A549 (cell line): ENCODE measurements at regions not wholly inside any gene's neighbourhood (a gene's known extent, or its start where the extent isn't known, plus 50 kb on each side); places are given as distances from the start of the nearest gene placed in this dataset.

Source experiments
- ATAC-seq, 2 experiments: fragments of 200-7000 bp in 1 of 2; fragments of >200 bp in 1 of 2; cut with Nextera tagmentation in 1 of 2; cut with Tn5 transposase in 1 of 2; 3 replicates each; pipeline versions ENCODE4 v1.8.0 to v1.9.1; 2018 to 2020; ENCODE audit warnings: mild to moderate bottlenecking in 1 of 2, moderate library complexity in 1 of 2
- CTCF ChIA-PET: fragments of 300-600 bp; sonication (Branson Sonifier 250); formaldehyde crosslinking; extraction: SDS; loops from one replicate; lab custom pipeline; 2021; ENCODE audit warnings: antibody characterized with exemption, inconsistent platforms; lab: Yijun Ruan, JAX
- POLR2A ChIA-PET: fragments of 350-600 bp; formaldehyde crosslinking; extraction: SDS; loops from one replicate; lab custom pipeline; 2021; ENCODE audit warnings: antibody characterized with exemption, inconsistent platforms; lab: Yijun Ruan, JAX
- DNase-seq, 2 experiments: peaks; one replicate each; pipeline versions ENCODE4 v3.0.0 to v3.0.0-alpha.2; 2011 to 2016; ENCODE audit warnings: low read depth in 1 of 2, low spot score in 1 of 2
- FAIRE-seq: peaks from 2 replicates; lab custom pipeline; 2011; peaks lifted over from hg19 to GRCh38; lab: Jason Lieb, UNC
- H3K27ac ChIP-seq, 2 experiments: fragments of >200 bp; sonication (Bioruptor Twin); formaldehyde crosslinking; 3 replicates each; pipeline ENCODE4 v1.5.1; 2016 to 2017
- H3K4me1 ChIP-seq: fragments of >200 bp; sonication (Bioruptor Twin); formaldehyde crosslinking; 3 replicates; pipeline ENCODE4 v1.6.1; 2016
- H3K4me2 ChIP-seq: fragments of >200 bp; sonication (Bioruptor Twin); formaldehyde crosslinking; 3 replicates; pipeline ENCODE4 v1.6.1; 2016
- H3K4me3 ChIP-seq: fragments of >200 bp; sonication (Bioruptor Twin); formaldehyde crosslinking; 3 replicates; pipeline ENCODE4 v1.5.1; 2016
- H3K9me3 ChIP-seq: fragments of >200 bp; sonication (Bioruptor Twin); formaldehyde crosslinking; 3 replicates; pipeline ENCODE4 v1.6.1; 2016
- CBX2 ChIP-seq: fragments of 200-600 bp; sonication (generic); IDR thresholded peaks from 2 replicates; pipeline ENCODE4 v1.6.1; 2016; ENCODE audit warnings: low read depth, mild to moderate bottlenecking, borderline replicate concordance
- CBX8 ChIP-seq: fragments of 200-600 bp; sonication (generic); IDR thresholded peaks from 2 replicates; pipeline ENCODE4 v1.6.1; 2016
- EHMT2 ChIP-seq: fragments of 200-600 bp; sonication (generic); IDR thresholded peaks from 2 replicates; pipeline ENCODE4 v1.6.1; 2016; ENCODE audit warnings: antibody characterized with exemption, low read depth, mild to moderate bottlenecking, moderate library complexity
- ESRRA ChIP-seq: fragments of 150-350 bp; IDR thresholded peaks from 2 replicates; pipeline ENCODE4 v1.6.1; 2014; ENCODE audit warnings: mild to moderate bottlenecking, low read length, borderline replicate concordance
- FOSL2 ChIP-seq, 2 experiments: fragments of 450-650 bp in 1 of 2; fragments of >200 bp in 1 of 2; sonication (Bioruptor Twin) in 1 of 2; formaldehyde crosslinking; IDR thresholded peaks; 2 replicates each; pipeline versions ENCODE4 v1.5.0 to v1.6.1; 2016 to 2020; ENCODE audit warnings: mild to moderate bottlenecking in 1 of 2, moderate library complexity in 1 of 2
- FOXS1 ChIP-seq: fragments of 250-450 bp; sonication (Bioruptor Pico); IDR thresholded peaks from 2 replicates; pipeline ENCODE4 v1.5.0; 2020; ENCODE audit warnings: mild to moderate bottlenecking, moderate library complexity
- HDAC2 ChIP-seq: fragments of 200-600 bp; sonication (generic); IDR thresholded peaks from 2 replicates; pipeline ENCODE4 v1.6.1; 2016
- HOXA7 ChIP-seq: fragments of 250-450 bp; sonication (Bioruptor Pico); IDR thresholded peaks from 2 replicates; pipeline ENCODE4 v1.5.0; 2020; ENCODE audit warnings: mild to moderate bottlenecking, moderate library complexity
- HOXB13 ChIP-seq: fragments of 250-450 bp; sonication (Bioruptor Pico); IDR thresholded peaks from 2 replicates; pipeline ENCODE4 v1.5.0; 2020; ENCODE audit warnings: low read depth, mild to moderate bottlenecking, moderate library complexity
- HOXB5 ChIP-seq: fragments of 250-450 bp; sonication (Bioruptor Pico); IDR thresholded peaks from 2 replicates; pipeline ENCODE4 v1.5.0; 2020; ENCODE audit warnings: mild to moderate bottlenecking, moderate library complexity
- JUNB ChIP-seq: fragments of >200 bp; sonication (Bioruptor Twin); formaldehyde crosslinking; IDR thresholded peaks from 2 replicates; pipeline ENCODE4 v1.6.1; 2016
- PHF8 ChIP-seq: fragments of 200-600 bp; sonication (generic); IDR thresholded peaks from 2 replicates; pipeline ENCODE4 v1.6.1; 2016; ENCODE audit warnings: low read depth, mild to moderate bottlenecking, antibody characterized with exemption, moderate library complexity, borderline replicate concordance
- POLR2A ChIP-seq: IDR thresholded peaks from 2 replicates; pipeline ENCODE4 v1.6.1; 2012; ENCODE audit warnings: mild to moderate bottlenecking, low read length
- RARB ChIP-seq: fragments of 250-450 bp; sonication (Bioruptor Pico); IDR thresholded peaks from 2 replicates; pipeline ENCODE4 v1.8.0; 2021; ENCODE audit warnings: mild to moderate bottlenecking, moderate library complexity
- RFX5 ChIP-seq: fragments of 450-650 bp; IDR thresholded peaks from 2 replicates; pipeline ENCODE4 v1.7.1; 2014; ENCODE audit warnings: antibody characterized with exemption, mild to moderate bottlenecking, moderate library complexity
- RNF2 ChIP-seq: fragments of 200-600 bp; sonication (generic); IDR thresholded peaks from 2 replicates; pipeline ENCODE4 v1.6.1; 2016; ENCODE audit warnings: low read depth, mild to moderate bottlenecking, antibody characterized with exemption, moderate library complexity, borderline replicate concordance
- SMC3 ChIP-seq: fragments of >200 bp; sonication (Bioruptor Twin); formaldehyde crosslinking; IDR thresholded peaks from 3 replicates; pipeline ENCODE4 v1.6.1; 2018; ENCODE audit warnings: inconsistent platforms
- TFCP2L1 ChIP-seq: fragments of 250-450 bp; sonication (Bioruptor Pico); IDR thresholded peaks from 2 replicates; pipeline ENCODE4 v1.5.0; 2021; ENCODE audit warnings: mild to moderate bottlenecking
- ZNF302 ChIP-seq: fragments of 250-450 bp; sonication (Bioruptor Pico); IDR thresholded peaks from 2 replicates; pipeline ENCODE4 v1.9.0; 2021; ENCODE audit warnings: inconsistent platforms, mild to moderate bottlenecking, moderate library complexity
- WGBS: methylation state at CpG from one replicate; pipeline ENCODE4 v1.1.6; 2017; ENCODE audit errors: missing lambda C conversion rate; 5-methylcytosine and 5-hydroxymethylcytosine counted together
- TF ChIP-seq, protein P1 (sequence below): fragments of 250-450 bp; sonication (Bioruptor Pico); IDR thresholded peaks from 2 replicates; pipeline ENCODE4 v1.5.0; 2021; ENCODE audit warnings: mild to moderate bottlenecking, moderate library complexity, borderline replicate concordance
- TF ChIP-seq, protein P2 (sequence below): fragments of >200 bp; sonication (Bioruptor Twin); formaldehyde crosslinking; IDR thresholded peaks from 3 replicates; pipeline ENCODE4 v1.5.1; 2016
- TF ChIP-seq, protein P3 (sequence below): IDR thresholded peaks from 2 replicates; pipeline ENCODE4 v1.6.1; 2012
- TF ChIP-seq, protein P4 (sequence below): fragments of 150-350 bp; IDR thresholded peaks from 2 replicates; pipeline ENCODE4 v1.6.1; 2014; ENCODE audit warnings: low read depth, mild to moderate bottlenecking, low read length

GRCh38 chr16:72371307-72372086 lies 199.5 kb upstream of the PMFBP1 start:
- H3K4me1 ChIP-seq, result 0 out of 3 replicates have a peak, but pooled peaks cover 9% of the 10 kb centered on the region
- H3K4me2 ChIP-seq, result peak overlapping the region; percentile 27; the same call in 2 of the 3 replicates
- ATAC-seq, result peak; percentile 43 to 59; a peak in 4 of 6 replicates
- no peak overlapping the region for H3K4me3 ChIP-seq
- ChIA-PET CTCF (interaction anchor here (1.1 kb wide), 1 partner anchor 10 kb away, joined by 3 read pairs; no protein-coding TSS in a partner anchor), POLR2A (no interaction called here)
- no peak overlapping the region for H3K27ac ChIP-seq
- H3K9me3 ChIP-seq, result peaks cover under 1% of the 10 kb centered on the region; the same call in 2 of the 3 replicates
- TF ChIP-seq, protein P1, sequence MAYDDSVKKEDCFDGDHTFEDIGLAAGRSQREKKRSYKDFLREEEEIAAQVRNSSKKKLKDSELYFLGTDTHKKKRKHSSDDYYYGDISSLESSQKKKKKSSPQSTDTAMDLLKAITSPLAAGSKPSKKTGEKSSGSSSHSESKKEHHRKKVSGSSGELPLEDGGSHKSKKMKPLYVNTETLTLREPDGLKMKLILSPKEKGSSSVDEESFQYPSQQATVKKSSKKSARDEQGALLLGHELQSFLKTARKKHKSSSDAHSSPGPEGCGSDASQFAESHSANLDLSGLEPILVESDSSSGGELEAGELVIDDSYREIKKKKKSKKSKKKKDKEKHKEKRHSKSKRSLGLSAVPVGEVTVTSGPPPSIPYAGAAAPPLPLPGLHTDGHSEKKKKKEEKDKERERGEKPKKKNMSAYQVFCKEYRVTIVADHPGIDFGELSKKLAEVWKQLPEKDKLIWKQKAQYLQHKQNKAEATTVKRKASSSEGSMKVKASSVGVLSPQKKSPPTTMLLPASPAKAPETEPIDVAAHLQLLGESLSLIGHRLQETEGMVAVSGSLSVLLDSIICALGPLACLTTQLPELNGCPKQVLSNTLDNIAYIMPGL (CRISPR knock-in tag), result no peak
- TF ChIP-seq, all 56 proteins: peak for 0
- FAIRE-seq, result no peak
- 42% methylated on average over 10 of the region's 10 CpGs for WGBS
- DNase-seq, result peak in 1 of 2 experiments; percentile 21

- Histone ChIP-seq H3K4me3 (no peak overlapping the region), H3K4me1 (0 out of 3 replicates have a peak, but pooled peaks cover 9% of the 10 kb centered on the region), H3K27ac (no peak overlapping the region), H3K4me2 (no peak overlapping the region), H3K9me3 (peaks cover 4% of the 10 kb centered on the region; the same call in 2 of the 3 replicates)
- POLR2A ChIA-PET, result no interaction called here
- no peak for TF ChIP-seq HOXA7 (CRISPR knock-in tag)
- TF ChIP-seq HOXB13 (CRISPR knock-in tag), result no peak
- TF ChIP-seq RNF2, result no peak
- TF ChIP-seq ZNF302 (CRISPR knock-in tag), result no peak
- FAIRE-seq (no peak), ATAC-seq (no peak), DNase-seq (no peak)
- WGBS, result 65% methylated on average over 1 of the region's 1 CpG
- CTCF ChIA-PET, result no interaction called here
These were observed 197.3 kb upstream of the PMFBP1 start for GRCh38 chr16:72369274-72369673.

DNA sequence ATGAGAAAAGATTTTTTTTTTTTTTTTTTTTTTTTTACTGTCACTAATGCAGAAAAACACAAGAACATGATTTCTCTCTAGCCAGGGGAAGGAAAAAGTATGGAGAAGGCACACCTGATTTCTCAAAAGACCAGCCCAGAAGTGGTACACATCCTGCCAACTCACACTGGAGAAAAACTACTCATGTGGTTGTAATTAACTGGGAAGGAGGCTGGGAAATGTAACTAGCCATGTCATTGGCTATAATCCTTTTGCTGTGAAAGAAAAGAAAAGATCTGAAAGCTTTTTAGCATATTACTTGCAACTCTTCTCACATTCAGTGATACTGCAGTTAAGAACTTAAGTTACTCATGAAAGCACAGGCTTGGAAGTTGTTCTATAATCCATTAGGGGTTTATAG lies 195.9 kb upstream of the PMFBP1 start:
- FAIRE-seq, result no peak
- Histone ChIP-seq H3K4me3 (no peak overlapping the region), H3K4me2 (no peak overlapping the region), H3K27ac (no peak overlapping the region), H3K9me3 (peaks cover 4% of the 10 kb centered on the region; the same call in 2 of the 3 replicates), H3K4me1 (0 out of 3 replicates have a peak, but pooled peaks cover 9% of the 10 kb centered on the region)
- ATAC-seq, result no peak
- TF ChIP-seq, protein P2, sequence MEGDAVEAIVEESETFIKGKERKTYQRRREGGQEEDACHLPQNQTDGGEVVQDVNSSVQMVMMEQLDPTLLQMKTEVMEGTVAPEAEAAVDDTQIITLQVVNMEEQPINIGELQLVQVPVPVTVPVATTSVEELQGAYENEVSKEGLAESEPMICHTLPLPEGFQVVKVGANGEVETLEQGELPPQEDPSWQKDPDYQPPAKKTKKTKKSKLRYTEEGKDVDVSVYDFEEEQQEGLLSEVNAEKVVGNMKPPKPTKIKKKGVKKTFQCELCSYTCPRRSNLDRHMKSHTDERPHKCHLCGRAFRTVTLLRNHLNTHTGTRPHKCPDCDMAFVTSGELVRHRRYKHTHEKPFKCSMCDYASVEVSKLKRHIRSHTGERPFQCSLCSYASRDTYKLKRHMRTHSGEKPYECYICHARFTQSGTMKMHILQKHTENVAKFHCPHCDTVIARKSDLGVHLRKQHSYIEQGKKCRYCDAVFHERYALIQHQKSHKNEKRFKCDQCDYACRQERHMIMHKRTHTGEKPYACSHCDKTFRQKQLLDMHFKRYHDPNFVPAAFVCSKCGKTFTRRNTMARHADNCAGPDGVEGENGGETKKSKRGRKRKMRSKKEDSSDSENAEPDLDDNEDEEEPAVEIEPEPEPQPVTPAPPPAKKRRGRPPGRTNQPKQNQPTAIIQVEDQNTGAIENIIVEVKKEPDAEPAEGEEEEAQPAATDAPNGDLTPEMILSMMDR, result no peak
- TF ChIP-seq FOXS1 (no peak), FOSL2 (IDR thresholded peaks at IDR 0.05) (no peak), FOSL2 (CRISPR knock-in tag; IDR thresholded peaks at IDR 0.05) (no peak), CBX8 (no peak), ESRRA (no peak), HOXB5 (CRISPR knock-in tag) (no peak), HDAC2 (no peak), RARB (CRISPR knock-in tag) (no peak), POLR2A (no peak), PHF8 (no peak), TFCP2L1 (no peak), EHMT2 (no peak), RFX5 (no peak), JUNB (no peak), SMC3 (no peak), CBX2 (no peak)
- TF ChIP-seq, protein P3, sequence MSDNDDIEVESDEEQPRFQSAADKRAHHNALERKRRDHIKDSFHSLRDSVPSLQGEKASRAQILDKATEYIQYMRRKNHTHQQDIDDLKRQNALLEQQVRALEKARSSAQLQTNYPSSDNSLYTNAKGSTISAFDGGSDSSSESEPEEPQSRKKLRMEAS, result no peak
- TF ChIP-seq, protein P4, sequence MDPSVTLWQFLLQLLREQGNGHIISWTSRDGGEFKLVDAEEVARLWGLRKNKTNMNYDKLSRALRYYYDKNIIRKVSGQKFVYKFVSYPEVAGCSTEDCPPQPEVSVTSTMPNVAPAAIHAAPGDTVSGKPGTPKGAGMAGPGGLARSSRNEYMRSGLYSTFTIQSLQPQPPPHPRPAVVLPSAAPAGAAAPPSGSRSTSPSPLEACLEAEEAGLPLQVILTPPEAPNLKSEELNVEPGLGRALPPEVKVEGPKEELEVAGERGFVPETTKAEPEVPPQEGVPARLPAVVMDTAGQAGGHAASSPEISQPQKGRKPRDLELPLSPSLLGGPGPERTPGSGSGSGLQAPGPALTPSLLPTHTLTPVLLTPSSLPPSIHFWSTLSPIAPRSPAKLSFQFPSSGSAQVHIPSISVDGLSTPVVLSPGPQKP, result no peak
- no peak for DNase-seq
- POLR2A ChIA-PET, result no interaction called here
- CTCF ChIA-PET, result interaction anchor here (1.3 kb wide), 1 partner anchor 10 kb away, joined by 3 read pairs; no protein-coding TSS in a partner anchor
